Motor neuron (in vitro differentiated cells): ENCODE measurements at regions not wholly inside any gene's neighbourhood (a gene's known extent, or its start where the extent isn't known, plus 50 kb on each side); places are given as distances from the start of the nearest gene placed in this dataset.
"Not testable (repeated sequence)": the region's sequence is repeated elsewhere in the genome, so short reads cannot be mapped to it uniquely, and the experiment has no call there.

Source experiments
- ATAC-seq, 8 experiments: fragments of 200-7000 bp; cut with Tn5 transposase; replicated peaks in 6 of 8; 2 replicates each; pipeline ENCODE4 v1.8.0; 2021; ENCODE audit warnings: mild to moderate bottlenecking in 8 of 8, moderate library complexity in 8 of 8
- H3K27ac ChIP-seq, 2 donors: fragments of 250-450 bp; sonication (Bioruptor Pico); 2 replicates each; pipeline ENCODE4 v1.9.0; 2021; ENCODE audit warnings: antibody characterized with exemption in 2 of 2, mild to moderate bottlenecking in 2 of 2, moderate library complexity in 1 of 2
- H3K4me1 ChIP-seq, 2 donors: fragments of 250-450 bp; sonication (Bioruptor Pico); replicated peaks in 1 of 2; 2 replicates each; pipeline ENCODE4 v1.6.1; 2021; ENCODE audit warnings: antibody characterized with exemption in 2 of 2, mild to moderate bottlenecking in 2 of 2, moderate library complexity in 1 of 2
- H3K4me3 ChIP-seq, 5 donors: fragments of 250-450 bp; sonication (Bioruptor Pico); 2 replicates each; pipeline ENCODE4 v1.9.0; 2021; ENCODE audit warnings: antibody characterized with exemption in 5 of 5, mild to moderate bottlenecking in 5 of 5, moderate library complexity in 4 of 5
- whole genome bisulfite sequencing, 10 experiments: fragments of 450-650 bp; shearing (Covaris generic); methylation state at CpG; one replicate each; pipeline ENCODE4 v1.0.0; 2022; 5-methylcytosine and 5-hydroxymethylcytosine counted together
- in situ Hi-C, 9 experiments: fragments of 400-800 bp; cut with MboI; loops; one replicate each; pipeline ENCODE4 v1.15.0; 2021; ENCODE audit warnings: low sequenced_read_pairs in 9 of 9, low pct_unique_long_range_greater_than_20kb in 2 of 9; ENCODE audit not compliant: unreplicated experiment in 9 of 9

DNA sequence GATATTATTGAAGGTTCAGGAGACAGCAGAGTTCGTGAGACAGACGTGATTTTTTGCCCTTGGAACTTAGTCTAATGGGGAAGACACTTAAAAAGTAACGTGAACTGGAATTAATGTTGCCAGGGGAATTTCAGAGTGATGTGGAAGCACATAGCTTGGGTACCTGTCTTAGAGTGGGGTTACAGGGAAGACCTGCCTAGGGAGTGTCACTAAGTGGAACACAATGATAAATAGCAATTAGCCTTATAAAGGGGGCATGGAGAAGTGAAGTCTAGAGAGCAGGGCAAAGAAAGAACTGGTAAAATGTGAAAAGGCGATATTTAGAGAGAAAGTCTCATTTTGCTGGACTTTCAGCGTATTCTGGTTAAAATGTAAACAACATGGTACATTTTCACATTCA, 306.0 kb upstream of the TCF4 start:
- WGBS, 10 experiments = 39 to 100% (median 82%) methylated on average over 2 to 5 of the region's 5 CpGs
- Histone ChIP-seq H3K27ac (no peak overlapping the region), H3K4me3 (peak overlapping the region; percentile 32 to 55 (median 39)), H3K4me1 (peaks cover 0 to 2% of the 10 kb centered on the region in 2 donors)
- ATAC-seq = no peak
- in situ Hi-C loops = no loop called here

DNA sequence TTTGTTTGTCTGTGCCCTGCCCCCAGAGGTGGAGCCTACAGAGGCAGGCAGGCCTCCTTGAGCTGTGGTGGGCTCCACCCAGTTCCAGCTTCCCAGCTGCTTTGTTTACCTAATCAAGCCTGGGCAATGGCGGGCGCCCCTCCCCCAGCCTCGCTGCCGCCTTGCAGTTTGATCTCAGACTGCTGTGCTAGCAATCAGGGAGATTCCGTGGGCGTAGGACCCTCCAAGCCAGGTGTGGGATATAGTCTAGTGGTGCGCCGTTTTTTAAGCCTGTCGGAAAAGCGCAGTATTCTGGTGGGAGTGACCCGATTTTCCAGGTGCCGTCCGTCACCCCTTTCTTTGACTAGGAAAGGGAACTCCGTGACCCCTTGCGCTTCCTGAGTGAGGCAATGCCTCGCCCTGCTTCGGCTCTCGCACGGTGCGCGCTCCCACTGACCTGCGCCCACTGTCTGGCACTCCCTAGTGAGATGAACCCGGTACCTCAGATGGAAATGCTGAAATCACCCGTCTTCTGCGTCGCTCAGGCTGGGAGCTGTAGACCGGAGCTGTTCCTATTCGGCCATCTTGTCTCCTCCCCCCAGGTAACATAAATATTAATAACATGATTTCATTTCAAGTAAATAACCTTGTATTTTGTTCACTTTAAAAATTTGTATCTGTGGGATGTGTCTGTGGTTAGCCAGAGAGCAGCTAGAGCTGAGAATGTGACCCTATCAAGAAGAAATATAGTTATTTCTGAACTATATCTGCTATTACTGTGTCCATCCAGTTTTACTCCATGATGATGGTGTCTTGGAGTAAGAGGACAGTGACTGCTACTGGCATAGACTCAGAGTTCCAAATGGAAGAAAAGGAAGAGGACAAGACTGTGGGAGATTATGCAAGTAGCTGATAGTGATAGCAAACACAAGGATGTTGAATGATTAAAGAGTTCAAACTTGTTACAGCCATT, 305.1 kb upstream of the TCF4 start:
- peak in 5 of 8 experiments; percentile 51 to 81 (median 59) for ATAC-seq
- in situ Hi-C loops, H3K4me1 ChIP-seq: not testable (repeated sequence)
- 30 to 97% (median 63%) methylated on average over 2 to 12 of the region's 28 CpGs; no CpG with 5 or more reads in 6 of the 10 experiments for WGBS, 10 experiments
- H3K27ac ChIP-seq = peak overlapping the region; percentile 72 to 86
- H3K4me3 ChIP-seq = peak overlapping the region; percentile 32 to 55 (median 39)

DNA sequence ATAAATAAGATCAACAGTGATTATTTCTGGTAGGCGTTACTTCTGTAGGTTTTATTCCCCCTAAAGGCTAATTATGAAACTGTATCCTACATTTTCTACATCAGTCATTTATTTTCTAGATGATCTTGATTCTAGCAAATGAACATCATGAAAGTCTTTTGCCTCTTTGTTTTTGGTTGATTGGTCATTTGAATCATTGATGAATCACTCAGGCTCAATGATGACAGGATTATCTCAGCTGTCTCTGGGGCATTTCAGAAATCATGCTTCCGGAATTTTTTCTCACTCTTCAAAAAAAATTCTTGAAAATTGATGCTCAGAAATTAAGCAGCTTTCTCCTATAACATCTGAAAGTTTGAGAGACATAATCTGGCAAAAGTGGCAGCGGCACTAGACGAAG, 298.9 kb upstream of the TCF4 start:
- H3K4me1 ChIP-seq = no peaks in the 10 kb centered on the region
- no peak for ATAC-seq
- 51 to 100% (median 90%) methylated on average over 1 to 4 of the region's 4 CpGs for WGBS, 10 experiments
- in situ Hi-C loops = no loop called here
- no peak overlapping the region for H3K27ac ChIP-seq
- no peak overlapping the region for H3K4me3 ChIP-seq

DNA sequence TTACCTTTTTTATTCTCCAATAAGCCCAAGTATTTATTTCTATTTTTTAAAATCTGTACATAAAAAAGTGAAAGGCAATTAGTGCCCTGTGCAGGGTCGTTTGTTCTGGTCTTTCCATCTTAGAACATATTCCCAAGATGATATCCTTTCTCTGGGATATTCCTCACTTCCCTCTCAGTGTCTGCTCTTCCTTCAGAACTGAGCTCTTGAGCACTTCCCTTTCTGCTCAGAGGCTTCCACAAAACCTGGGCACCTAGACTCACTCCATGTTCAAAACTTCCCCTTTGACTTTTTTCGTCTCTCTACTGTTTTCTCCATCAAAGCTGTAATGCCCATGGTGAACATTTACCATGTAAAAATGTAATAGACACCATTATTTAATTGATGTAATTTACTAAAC, 296.5 kb upstream of the TCF4 start:
- in situ Hi-C loops = no loop called here
- Histone ChIP-seq H3K27ac (no peak overlapping the region), H3K4me3 (no peak overlapping the region), H3K4me1 (no peaks in the 10 kb centered on the region)
- no peak for ATAC-seq
- WGBS, 10 experiments = 25 to 100% (median 64%) methylated on average over 1 to 2 of the region's 2 CpGs

DNA sequence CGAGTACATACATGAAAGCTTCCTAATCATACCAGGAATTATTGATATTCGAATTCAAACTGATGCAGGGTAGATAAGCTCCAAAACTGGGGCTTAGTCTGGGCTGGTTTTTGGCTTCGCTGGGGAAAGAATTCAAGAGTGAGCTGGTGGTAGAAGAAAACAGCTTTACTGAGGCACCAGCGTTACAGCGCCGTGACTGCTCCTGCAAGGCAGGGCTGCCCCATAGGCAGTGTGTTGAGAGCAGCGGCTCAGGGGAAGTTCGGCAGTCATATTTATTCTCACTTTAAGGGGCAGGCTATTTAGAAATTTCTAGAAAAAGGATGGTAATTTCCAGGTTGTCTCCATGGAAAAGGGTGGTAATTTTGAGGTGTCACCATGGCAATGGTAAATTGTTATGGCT, 292.6 kb upstream of the TCF4 start:
- H3K27ac ChIP-seq = no peak overlapping the region
- no peak for ATAC-seq
- WGBS, 10 experiments = 52 to 100% (median 88%) methylated on average over 1 to 8 of the region's 8 CpGs

DNA sequence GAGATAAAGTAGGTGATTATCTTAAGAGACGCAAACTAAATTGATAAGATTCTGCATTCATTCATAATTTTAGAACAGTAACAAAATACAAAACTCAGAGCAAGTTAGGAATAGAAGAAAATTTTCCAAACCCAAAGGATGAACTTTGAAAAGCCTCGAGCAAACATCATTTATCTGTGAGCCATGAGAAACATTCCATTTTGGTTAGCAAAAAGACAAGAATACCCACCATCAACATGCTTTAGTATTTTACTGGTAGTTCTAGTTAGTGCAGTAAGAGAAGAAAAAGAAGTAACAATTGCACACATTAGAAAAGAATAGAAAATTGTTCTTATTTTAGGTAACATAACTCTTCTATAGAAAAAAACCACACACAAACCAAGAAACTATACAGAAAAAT, 291.3 kb upstream of the TCF4 start:
- no peak for ATAC-seq
- 60 to 100% (median 93%) methylated on average over 1 to 2 of the region's 2 CpGs; no CpG with 5 or more reads in 1 of the 10 experiments for WGBS, 10 experiments
- peaks cover 3 to 11% of the 10 kb centered on the region in 2 donors for H3K4me1 ChIP-seq

More for the DNA sequence above, 292.6 kb upstream of the TCF4 start:
- in situ Hi-C loops = no loop called here
- Histone ChIP-seq H3K4me1 (peaks cover 2% of the 10 kb centered on the region in 2 donors), H3K4me3 (no peak overlapping the region)

DNA sequence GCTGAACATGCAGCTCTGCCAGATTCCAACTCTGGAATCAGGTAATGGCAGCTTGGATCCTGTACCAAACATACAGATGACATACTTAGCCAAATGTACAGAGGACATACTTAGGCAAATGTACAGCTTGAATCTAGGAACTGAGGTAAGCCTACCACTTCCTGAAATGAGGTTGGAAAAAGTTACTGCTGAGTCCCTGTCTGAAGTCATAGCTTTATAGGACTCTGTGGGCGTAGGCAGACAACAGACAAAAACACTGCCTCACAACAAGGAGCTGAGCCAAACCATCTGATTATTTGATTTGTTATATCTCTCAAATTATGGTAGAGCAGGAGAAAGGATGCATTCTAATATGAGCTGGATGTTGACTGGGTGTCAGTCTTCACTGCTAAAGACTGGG, 290.2 kb upstream of the TCF4 start:
- in situ Hi-C loops = no loop called here
- 75 to 100% (median 100%) methylated on average over 1 of the region's 1 CpG; no CpG with 5 or more reads in 5 of the 10 experiments for WGBS, 10 experiments
- Histone ChIP-seq H3K4me3 (no peak overlapping the region), H3K27ac (no peak overlapping the region), H3K4me1 (peaks cover 3 to 11% of the 10 kb centered on the region in 2 donors)
- ATAC-seq = peak in 1 of 8 experiments; percentile 36

More for the DNA sequence above, 291.3 kb upstream of the TCF4 start:
- in situ Hi-C loops = no loop called here
- no peak overlapping the region for H3K27ac ChIP-seq
- H3K4me3 ChIP-seq = no peak overlapping the region

DNA sequence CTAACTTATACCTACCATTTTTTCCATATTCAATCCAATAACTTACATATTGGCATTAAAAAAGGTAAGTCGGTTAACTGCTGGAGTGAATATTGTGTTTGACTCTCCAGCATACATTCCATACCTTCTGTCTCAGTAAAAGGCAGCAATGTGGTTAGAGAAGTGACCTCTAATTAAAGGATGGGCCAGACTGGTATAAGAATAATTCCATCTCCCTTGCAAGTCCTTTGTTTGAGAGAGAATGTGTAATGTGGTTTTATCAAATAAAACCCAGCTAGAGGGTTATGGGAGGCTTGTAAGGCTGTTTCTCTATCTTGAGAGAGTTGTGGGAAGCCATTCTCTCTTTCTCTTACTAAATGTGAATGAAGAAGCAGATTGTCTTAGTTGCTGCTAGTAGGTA, 289.3 kb upstream of the TCF4 start:
- in situ Hi-C loops = no loop called here
- no peak overlapping the region for H3K27ac ChIP-seq
- peaks cover 3 to 11% of the 10 kb centered on the region in 2 donors for H3K4me1 ChIP-seq
- ATAC-seq = no peak
- no peak overlapping the region for H3K4me3 ChIP-seq
- WGBS, 10 experiments = 89 to 100% (median 100%) methylated on average over 1 of the region's 1 CpG; no CpG with 5 or more reads in 3 of the 10 experiments

DNA sequence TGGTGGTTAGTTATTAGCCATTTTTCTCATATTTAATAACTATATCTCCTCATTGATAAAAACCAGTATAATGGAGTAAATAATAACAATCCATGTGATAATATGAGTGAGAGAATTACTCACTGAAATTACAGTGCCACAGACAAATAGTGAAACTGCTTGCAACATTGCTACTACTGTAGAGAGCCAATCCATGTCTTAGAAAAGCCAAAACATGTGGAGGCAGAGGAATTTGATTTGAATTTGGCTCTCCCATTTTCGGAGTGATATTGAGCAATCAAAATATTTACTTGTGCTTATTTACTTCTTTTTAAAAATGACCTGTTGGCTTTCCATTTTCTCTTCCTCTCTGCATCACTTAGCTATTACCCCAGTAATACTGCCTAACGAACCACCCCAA, 288.3 kb upstream of the TCF4 start:
- Histone ChIP-seq H3K27ac (no peak overlapping the region), H3K4me1 (peaks cover 3 to 11% of the 10 kb centered on the region in 2 donors), H3K4me3 (no peak overlapping the region)
- in situ Hi-C loops = no loop called here
- no peak for ATAC-seq
- WGBS, 10 experiments = 51 to 100% (median 89%) methylated on average over 1 to 2 of the region's 2 CpGs; no CpG with 5 or more reads in 3 of the 10 experiments

DNA sequence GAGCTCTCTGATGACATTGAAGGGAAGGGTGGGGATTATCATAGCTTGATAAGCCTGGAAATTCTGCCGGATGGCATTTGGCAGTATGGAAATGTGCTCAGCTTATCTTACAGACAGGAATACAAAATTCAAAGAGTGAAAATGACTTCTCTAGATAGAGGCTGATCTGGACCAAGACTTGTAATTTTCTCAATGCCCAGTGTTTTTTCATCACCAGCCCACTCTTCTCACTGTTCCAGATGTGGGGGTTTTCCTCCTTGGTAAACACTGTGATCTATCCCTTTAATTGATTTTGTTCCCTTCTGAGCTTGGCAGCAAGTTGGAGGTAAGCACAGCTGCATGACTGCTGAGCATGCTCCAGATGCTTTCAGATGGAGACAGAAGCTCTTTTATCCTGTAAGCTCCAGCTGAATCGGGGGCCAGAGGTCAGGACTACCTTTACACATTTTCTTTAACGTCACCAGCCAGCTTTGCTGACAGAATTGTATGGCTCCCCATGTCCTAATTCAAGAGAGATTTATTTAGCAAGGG, 287.4 kb upstream of the TCF4 start:
- in situ Hi-C loops = no loop called here
- 10 to 67% (median 35%) methylated on average over 1 to 3 of the region's 3 CpGs; no CpG with 5 or more reads in 3 of the 10 experiments for WGBS, 10 experiments
- no peak for ATAC-seq
- Histone ChIP-seq H3K4me3 (no peak overlapping the region), H3K4me1 (peaks cover 3 to 11% of the 10 kb centered on the region in 2 donors), H3K27ac (no peak overlapping the region)

DNA sequence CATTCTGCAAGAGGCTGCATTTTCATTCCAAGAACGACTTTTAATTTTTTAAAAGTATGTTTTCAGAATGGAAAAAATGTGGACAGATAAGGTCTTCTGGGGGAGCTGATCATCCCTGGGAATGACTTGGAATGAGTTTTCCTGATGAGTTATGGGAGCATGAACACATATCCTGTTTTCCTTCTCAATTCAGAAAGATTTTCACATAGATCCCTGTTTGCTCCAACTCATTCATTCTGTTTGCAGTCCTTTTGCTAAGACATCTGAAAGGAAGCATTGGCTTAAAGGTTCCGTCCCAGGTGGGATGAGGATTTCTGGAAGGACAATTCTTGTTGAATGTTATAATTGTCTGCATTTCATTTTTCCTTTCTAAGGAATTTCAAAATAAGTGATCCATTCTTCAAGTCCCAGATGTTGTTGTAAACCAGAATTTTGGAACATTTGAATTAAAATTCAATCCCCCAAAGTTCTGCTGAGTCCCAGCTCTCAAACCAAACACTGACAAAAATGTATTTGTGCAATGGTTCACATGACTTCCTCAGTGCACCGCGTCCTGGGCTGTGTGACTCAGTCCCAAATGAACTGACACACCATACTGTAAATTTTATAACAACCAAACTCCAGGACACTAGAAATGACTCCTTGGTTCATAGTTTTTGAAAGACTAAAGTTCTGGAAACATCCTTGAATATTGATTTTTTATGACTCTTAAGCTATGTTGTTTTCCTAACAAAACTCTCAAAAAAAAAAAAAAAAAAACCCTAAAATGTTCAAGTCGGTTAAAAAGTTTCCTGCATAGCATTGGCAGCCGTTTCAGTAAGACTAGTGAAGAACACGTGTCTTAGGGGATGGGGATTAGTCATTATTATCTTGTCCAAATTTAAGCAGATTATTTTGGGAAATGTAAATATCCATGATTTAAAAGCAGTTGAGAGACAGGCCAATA, 281.8 kb upstream of the TCF4 start:
- peaks cover 0 to 1% of the 10 kb centered on the region in 2 donors for H3K4me1 ChIP-seq
- in situ Hi-C loops = no loop called here
- no peak overlapping the region for H3K27ac ChIP-seq
- peak in 2 of 8 experiments; percentile 46 to 79 for ATAC-seq
- WGBS, 10 experiments = 8 to 100% (median 90%) methylated on average over 1 to 7 of the region's 7 CpGs
- no peak overlapping the region for H3K4me3 ChIP-seq

DNA sequence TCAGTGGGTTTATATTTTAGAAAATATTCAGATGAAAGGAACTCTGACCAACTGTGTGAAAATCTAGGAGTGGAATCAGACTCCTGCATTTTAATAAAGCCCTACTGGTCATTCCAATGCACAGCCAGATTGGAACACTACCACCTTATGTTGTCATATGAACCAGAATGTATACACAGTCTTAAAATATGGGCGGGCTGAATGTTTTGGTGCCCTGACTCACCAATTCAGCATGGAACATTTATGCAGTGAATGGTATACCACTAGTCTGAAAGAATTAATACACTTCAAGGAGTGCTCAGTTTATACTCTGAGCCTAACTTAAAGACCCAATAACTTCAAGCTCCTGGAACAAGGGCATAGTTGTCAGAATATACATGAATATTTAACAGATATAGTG, 280.9 kb upstream of the TCF4 start:
- in situ Hi-C loops = no loop called here
- H3K4me1 ChIP-seq = peaks cover 2 to 7% of the 10 kb centered on the region in 2 donors
- H3K27ac ChIP-seq = no peak overlapping the region
- no peak overlapping the region for H3K4me3 ChIP-seq
- 0 to 100% (median 54%) methylated on average over 1 of the region's 1 CpG; no CpG with 5 or more reads in 2 of the 10 experiments for WGBS, 10 experiments
- ATAC-seq = peak in 3 of 8 experiments; percentile 57 to 81 (median 72)
